Ovary (tissue), 7 donors: ENCODE measurements at regions not wholly inside any gene's neighbourhood (a gene's known extent, or its start where the extent isn't known, plus 50 kb on each side); places are given as distances from the start of the nearest gene placed in this dataset.
A peak's percentile ranks its signal among the peaks of the same experiment; 100 is the strongest.
"Not testable (repeated sequence)": the region's sequence is repeated elsewhere in the genome, so short reads cannot be mapped to it uniquely, and the experiment has no call there.

Experiments
- DNase-seq, 5 donors: peaks; one replicate each; pipeline ENCODE4 v3.0.0-alpha.2; 2019 to 2020
- H3K27ac ChIP-seq, 2 donors: fragments of 200-600 bp; one replicate each; pipeline versions ENCODE4 v1.5.1 to v1.8.0; 2019 to 2022
- H3K27me3 ChIP-seq: fragments of 200-600 bp; one replicate; pipeline ENCODE4 v1.8.0; 2022
- H3K36me3 ChIP-seq: fragments of 200-600 bp; sonication (generic); one replicate; pipeline ENCODE4 v1.5.1; 2019
- H3K4me1 ChIP-seq: one replicate; pipeline ENCODE4 v1.8.1; 2013; ENCODE audit warnings: mild to moderate bottlenecking, moderate library complexity; ENCODE audit not compliant: insufficient read depth
- H3K4me3 ChIP-seq: fragments of 200-600 bp; sonication (generic); one replicate; pipeline ENCODE4 v1.5.1; 2017
- H3K9me3 ChIP-seq, 2 donors: fragments of 200-600 bp in 1 of 2; sonication (generic) in 1 of 2; one replicate each; pipeline versions ENCODE4 v1.5.1 to v1.8.1; 2013 to 2019; ENCODE audit warnings: mild to moderate bottlenecking in 1 of 2, moderate library complexity in 1 of 2
- EP300 ChIP-seq: sonication (generic); formaldehyde crosslinking; IDR thresholded peaks from one replicate; pipeline ENCODE4 v1.6.1; 2017; ENCODE audit warnings: antibody characterized with exemption
- POLR2A ChIP-seq: fragments of 450-650 bp; IDR thresholded peaks from one replicate; pipeline ENCODE4 v1.6.1; 2017; ENCODE audit warnings: antibody characterized with exemption, mild to moderate bottlenecking, moderate library complexity
- WGBS, 3 donors: extraction: QIAGEN DNeasy Blood & Tissue Kit in 1 of 3; methylation state at CpG; one replicate each; pipeline versions ENCODE4 v1.1.5 to v1.1.7; 2013 to 2017; 5-methylcytosine and 5-hydroxymethylcytosine counted together
- intact Hi-C, 4 donors: fragments of 100-400 bp; cut with DNase I; formaldehyde crosslinking; loops; one replicate each; pipeline versions ENCODE4 v1.11.0 to v1.15.1; 2022 to 2023
- TF ChIP-seq, protein P1 (sequence below), 3 donors: fragments of 450-650 bp in 2 of 3; fragments of 200-600 bp in 1 of 3; IDR thresholded peaks; one replicate each; pipeline versions ENCODE4 v1.5.1 to v1.8.0; 2016 to 2022; ENCODE audit warnings: antibody characterized with exemption in 3 of 3, mild to moderate bottlenecking in 1 of 3
- donor health status: DM: no; HTN: no; CAD: no; lungs with moderate emphysema.
- donor health status: DM: no; HTN: no; CAD: no.
- donor health status: Bipolar disorder and iron deficiency.
- donor health status: DM: no; HTN: no; CAD: no.
- donor health status: DM: yes; HTN: yes; CAD: no.

DNA sequence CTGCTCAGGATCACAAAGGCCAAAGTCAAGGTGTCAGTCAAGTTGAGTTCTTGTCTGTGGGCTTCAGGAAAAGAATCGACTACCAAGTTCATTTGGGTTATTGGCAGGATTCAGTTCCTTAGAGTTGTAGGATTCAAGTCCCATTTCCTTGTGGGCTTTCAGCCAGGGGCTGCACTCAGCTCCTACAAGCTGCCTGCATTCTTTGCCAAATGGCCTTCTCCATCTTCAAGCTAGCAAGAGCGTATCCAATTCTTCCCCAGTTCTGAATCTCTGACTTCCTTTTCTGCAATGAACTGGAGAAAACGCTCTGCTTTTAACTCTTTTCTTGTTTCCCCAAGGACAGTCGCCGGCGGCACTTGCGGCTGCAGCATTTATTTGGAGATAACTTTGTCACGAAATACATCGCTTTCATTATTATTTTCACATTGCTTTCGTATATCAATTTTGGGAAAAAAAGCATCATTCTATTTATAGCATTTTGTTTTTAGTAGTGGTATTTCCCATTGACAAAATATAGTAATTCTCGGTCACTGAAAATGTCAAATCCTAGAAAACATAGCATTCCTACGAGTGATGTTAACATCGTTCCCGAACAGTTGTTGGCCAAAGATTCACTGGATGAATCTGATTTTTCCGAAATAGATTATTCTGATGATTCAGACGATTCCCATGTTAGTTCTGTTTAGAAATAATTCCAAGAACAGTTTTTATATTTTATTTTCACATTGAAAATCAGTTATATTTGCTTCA lies 59.6 kb upstream of the SERPINE2 start:
- H3K4me1 ChIP-seq, result peaks cover 3% of the 10 kb centered on the region
- WGBS, 3 donors, result 9 to 34% (median 14%) methylated on average over 16 of the region's 16 CpGs
- no peaks in the 10 kb centered on the region for H3K27me3 ChIP-seq
- TF ChIP-seq, protein P1, sequence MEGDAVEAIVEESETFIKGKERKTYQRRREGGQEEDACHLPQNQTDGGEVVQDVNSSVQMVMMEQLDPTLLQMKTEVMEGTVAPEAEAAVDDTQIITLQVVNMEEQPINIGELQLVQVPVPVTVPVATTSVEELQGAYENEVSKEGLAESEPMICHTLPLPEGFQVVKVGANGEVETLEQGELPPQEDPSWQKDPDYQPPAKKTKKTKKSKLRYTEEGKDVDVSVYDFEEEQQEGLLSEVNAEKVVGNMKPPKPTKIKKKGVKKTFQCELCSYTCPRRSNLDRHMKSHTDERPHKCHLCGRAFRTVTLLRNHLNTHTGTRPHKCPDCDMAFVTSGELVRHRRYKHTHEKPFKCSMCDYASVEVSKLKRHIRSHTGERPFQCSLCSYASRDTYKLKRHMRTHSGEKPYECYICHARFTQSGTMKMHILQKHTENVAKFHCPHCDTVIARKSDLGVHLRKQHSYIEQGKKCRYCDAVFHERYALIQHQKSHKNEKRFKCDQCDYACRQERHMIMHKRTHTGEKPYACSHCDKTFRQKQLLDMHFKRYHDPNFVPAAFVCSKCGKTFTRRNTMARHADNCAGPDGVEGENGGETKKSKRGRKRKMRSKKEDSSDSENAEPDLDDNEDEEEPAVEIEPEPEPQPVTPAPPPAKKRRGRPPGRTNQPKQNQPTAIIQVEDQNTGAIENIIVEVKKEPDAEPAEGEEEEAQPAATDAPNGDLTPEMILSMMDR (IDR thresholded peaks at IDR 0.05), result no peak
- TF ChIP-seq POLR2A (no peak), EP300 (no peak)
- intact Hi-C loops, result no loop called here
- H3K9me3 ChIP-seq, result no peaks in the 10 kb centered on the region
- peak in 4 of 5 donors; percentile 34 to 45 (median 36) for DNase-seq
- H3K4me3 ChIP-seq, result no peak overlapping the region
- H3K36me3 ChIP-seq, result no peaks in the 10 kb centered on the region
- H3K27ac ChIP-seq, result no peak overlapping the region

DNA sequence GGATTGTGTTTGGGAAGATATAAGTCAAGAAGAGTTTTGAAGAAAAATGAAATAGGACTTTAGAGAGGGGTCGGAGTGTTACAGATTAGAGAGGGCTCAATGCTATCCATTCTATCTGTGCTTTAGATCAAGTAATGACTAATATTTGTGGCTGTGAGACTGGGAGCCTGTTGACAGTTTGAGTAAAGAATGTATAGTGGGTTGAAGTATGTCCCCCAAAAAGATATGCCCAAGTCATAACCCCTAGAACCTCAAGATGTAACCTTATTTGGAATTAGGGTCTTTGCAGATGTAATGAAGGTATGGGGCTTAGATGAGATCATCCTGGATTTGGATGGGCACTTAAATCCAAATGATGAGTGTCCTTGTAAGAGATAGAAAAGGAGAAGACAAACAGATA lies 55.3 kb upstream of the SERPINE2 start:
- no peaks in the 10 kb centered on the region for H3K4me1 ChIP-seq

DNA sequence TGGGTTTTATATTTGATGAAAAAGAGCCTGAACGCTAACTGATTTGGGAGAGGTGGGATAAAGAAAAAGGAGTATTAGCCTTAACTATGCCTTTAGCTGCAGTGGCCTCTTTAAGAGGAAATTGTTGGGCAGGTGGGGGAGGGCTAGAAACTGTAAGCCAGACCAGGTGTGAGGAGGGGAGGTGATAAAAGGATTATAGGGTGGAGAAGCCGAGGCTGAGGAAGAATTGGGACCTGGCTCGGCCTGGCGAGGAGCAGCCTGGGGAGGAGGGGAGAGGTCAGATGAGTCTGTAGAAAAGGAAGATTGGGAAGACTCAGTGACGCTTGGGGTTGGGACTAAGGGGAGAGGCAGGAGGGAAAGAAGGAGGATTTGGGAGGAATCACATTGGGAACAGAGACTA lies 52.6 kb upstream of the SERPINE2 start:
- H3K27me3 ChIP-seq, DNase-seq, H3K9me3 ChIP-seq, H3K4me1 ChIP-seq, H3K36me3 ChIP-seq, intact Hi-C loops, H3K4me3 ChIP-seq, H3K27ac ChIP-seq: not testable (repeated sequence)
- WGBS, 3 donors, result 91 to 95% (median 94%) methylated on average over 5 of the region's 5 CpGs

More for the DNA sequence above, 55.3 kb upstream of the SERPINE2 start:
- DNase-seq, result no peak
- intact Hi-C loops, result no loop called here
- H3K36me3 ChIP-seq, result no peaks in the 10 kb centered on the region
- no peaks in the 10 kb centered on the region for H3K27me3 ChIP-seq
- H3K9me3 ChIP-seq, result no peaks in the 10 kb centered on the region
- no peak overlapping the region for H3K27ac ChIP-seq
- TF ChIP-seq EP300, result no peak
- 94 to 95% (median 94%) methylated on average over 1 of the region's 1 CpG for WGBS, 3 donors
- no peak overlapping the region for H3K4me3 ChIP-seq

DNA sequence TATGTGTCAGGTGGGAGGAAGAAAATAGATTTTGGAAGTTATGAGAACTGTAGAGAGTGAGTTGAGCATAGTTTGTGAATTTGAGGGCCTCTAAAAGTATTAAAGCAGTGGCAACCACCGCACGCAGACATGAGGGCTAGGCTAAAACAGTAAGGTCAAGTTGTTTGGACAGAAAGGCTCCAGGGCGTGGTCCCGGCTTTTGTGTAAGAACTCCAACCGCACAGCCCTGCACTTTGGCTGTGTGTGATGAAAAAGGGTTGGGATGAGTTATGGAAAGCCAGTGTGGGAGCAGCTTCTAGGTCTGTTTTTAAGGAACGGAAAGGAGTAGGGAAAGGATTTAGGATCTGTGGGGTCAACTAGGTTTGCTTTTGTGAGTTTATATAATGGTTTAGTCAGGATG lies 50.5 kb upstream of the SERPINE2 start:
- DNase-seq, H3K4me1 ChIP-seq, H3K27ac ChIP-seq, H3K36me3 ChIP-seq, H3K27me3 ChIP-seq, H3K4me3 ChIP-seq, H3K9me3 ChIP-seq: not testable (repeated sequence)
- intact Hi-C loops, result loop anchor here in 1 of 4 donors (5.0 kb wide), 1 partner anchor 342 kb away; no protein-coding TSS in a partner anchor
- WGBS, 3 donors, result 89 to 93% (median 93%) methylated on average over 6 of the region's 6 CpGs
